ENCODE measurements at regions not wholly inside any gene's neighbourhood (a gene's known extent, or its start where the extent isn't known, plus 50 kb on each side); places are given as distances from the start of the nearest gene placed in this dataset.
A peak's percentile ranks its signal among the peaks of the same experiment; 100 is the strongest.

GRCh38 chr3:99128725-99129505 is 227.4 kb upstream of the DCBLD2 start:
- H4K20me1 ChIP-seq (ENCODE audit: control insufficient read depth, extremely low read depth, insufficient read depth, low read length) = no peaks in the 10 kb centered on the region
- H3K4me1 ChIP-seq (ENCODE audit: control insufficient read depth, extremely low read depth, insufficient read depth, low read length) = peaks cover 5% of the 10 kb centered on the region
- no peaks in the 10 kb centered on the region for H3K27me3 ChIP-seq (ENCODE audit: control insufficient read depth, insufficient read depth, low read length)
- peak overlapping the region in 1 of 4 experiments; percentile 7 for H3K4me3 ChIP-seq (replicated peaks in 1 of 4; ENCODE audit: control extremely low read depth in 1 of 4, insufficient read depth in 1 of 4, low read depth in 3 of 4, low read length in 4 of 4)
- peak; percentile 94 to 99 for DNase-seq (ENCODE audit: low read depth in 2 of 2)
- no peaks in the 10 kb centered on the region for H3K36me3 ChIP-seq (ENCODE audit: control insufficient read depth, insufficient read depth, low read length)
- H3K27ac ChIP-seq (ENCODE audit: insufficient read depth, low read length) = peak overlapping the region; percentile 68
- no peak overlapping the region for H3K9ac ChIP-seq (ENCODE audit: insufficient read depth, low read length)
- H2AFZ ChIP-seq (ENCODE audit: low read length) = no peak overlapping the region
- no peaks in the 10 kb centered on the region for H3K79me2 ChIP-seq (ENCODE audit: control insufficient read depth, insufficient read depth, low read length)
- no peaks in the 10 kb centered on the region for H3K9me3 ChIP-seq (ENCODE audit: control insufficient read depth, insufficient read depth, low read depth, low read length)
- TF ChIP-seq CTCF (conservative IDR thresholded peaks at IDR 0.05 in 1 of 2, IDR thresholded peaks at IDR 0.05 in 1 of 2; ENCODE audit: low read depth in 1 of 2, low read length in 2 of 2) (no peak), EZH2 (IDR thresholded peaks at IDR 0.05; ENCODE audit: low read length, missing control alignments) (no peak)
- H3K4me2 ChIP-seq (ENCODE audit: extremely low read depth, insufficient read depth, low read length) = peak overlapping the region; percentile 76

GRCh38 chr3:99128235-99128634 is 226.7 kb upstream of the DCBLD2 start:
- H3K79me2 ChIP-seq (ENCODE audit: control insufficient read depth, insufficient read depth, low read length) = no peaks in the 10 kb centered on the region
- H3K4me1 ChIP-seq (ENCODE audit: control insufficient read depth, extremely low read depth, insufficient read depth, low read length) = peaks cover 5% of the 10 kb centered on the region
- H3K4me2 ChIP-seq (ENCODE audit: extremely low read depth, insufficient read depth, low read length) = no peak overlapping the region
- no peak overlapping the region for H2AFZ ChIP-seq (ENCODE audit: low read length)
- no peaks in the 10 kb centered on the region for H4K20me1 ChIP-seq (ENCODE audit: control insufficient read depth, extremely low read depth, insufficient read depth, low read length)
- no peaks in the 10 kb centered on the region for H3K9me3 ChIP-seq (ENCODE audit: control insufficient read depth, insufficient read depth, low read depth, low read length)
- H3K27ac ChIP-seq (ENCODE audit: insufficient read depth, low read length) = peak overlapping the region; percentile 68
- no peak overlapping the region for H3K4me3 ChIP-seq (replicated peaks in 1 of 4; ENCODE audit: control extremely low read depth in 1 of 4, insufficient read depth in 1 of 4, low read depth in 3 of 4, low read length in 4 of 4)
- no peaks in the 10 kb centered on the region for H3K36me3 ChIP-seq (ENCODE audit: control insufficient read depth, insufficient read depth, low read length)
- TF ChIP-seq CTCF (conservative IDR thresholded peaks at IDR 0.05 in 1 of 2, IDR thresholded peaks at IDR 0.05 in 1 of 2; ENCODE audit: low read depth in 1 of 2, low read length in 2 of 2) = no peak
- no peak for TF ChIP-seq EZH2 (IDR thresholded peaks at IDR 0.05; ENCODE audit: low read length, missing control alignments)
- no peaks in the 10 kb centered on the region for H3K27me3 ChIP-seq (ENCODE audit: control insufficient read depth, insufficient read depth, low read length)
- peak; percentile 33 to 62 for DNase-seq (ENCODE audit: low read depth in 2 of 2)
- no peak overlapping the region for H3K9ac ChIP-seq (ENCODE audit: insufficient read depth, low read length)

- Histone ChIP-seq H4K20me1 (ENCODE audit: control insufficient read depth, extremely low read depth, insufficient read depth, low read length) (no peaks in the 10 kb centered on the region), H2AFZ (ENCODE audit: low read length) (no peak overlapping the region)
Measured at GRCh38 chr3:99126316-99126715, 224.8 kb upstream of the DCBLD2 start.

More at GRCh38 chr3:99126316-99126715, 224.8 kb upstream of the DCBLD2 start:
- Histone ChIP-seq H3K9ac (ENCODE audit: insufficient read depth, low read length) (no peak overlapping the region), H3K36me3 (ENCODE audit: control insufficient read depth, insufficient read depth, low read length) (no peaks in the 10 kb centered on the region), H3K4me1 (ENCODE audit: control insufficient read depth, extremely low read depth, insufficient read depth, low read length) (peaks cover 5% of the 10 kb centered on the region), H3K4me3 (replicated peaks in 1 of 4; ENCODE audit: control extremely low read depth in 1 of 4, insufficient read depth in 1 of 4, low read depth in 3 of 4, low read length in 4 of 4) (no peak overlapping the region), H3K4me2 (ENCODE audit: extremely low read depth, insufficient read depth, low read length) (no peak overlapping the region), H3K27ac (ENCODE audit: insufficient read depth, low read length) (no peak overlapping the region), H3K27me3 (ENCODE audit: control insufficient read depth, insufficient read depth, low read length) (no peaks in the 10 kb centered on the region), H3K9me3 (ENCODE audit: control insufficient read depth, insufficient read depth, low read depth, low read length) (no peaks in the 10 kb centered on the region), H3K79me2 (ENCODE audit: control insufficient read depth, insufficient read depth, low read length) (no peaks in the 10 kb centered on the region)
- no peak for TF ChIP-seq EZH2 (IDR thresholded peaks at IDR 0.05; ENCODE audit: low read length, missing control alignments)
- no peak for TF ChIP-seq CTCF (conservative IDR thresholded peaks at IDR 0.05 in 1 of 2, IDR thresholded peaks at IDR 0.05 in 1 of 2; ENCODE audit: low read depth in 1 of 2, low read length in 2 of 2)
- peak in 1 of 2 donors; percentile 46 for DNase-seq (ENCODE audit: low read depth in 2 of 2)
